GM21576 (cell line): ENCODE measurements at regions not wholly inside any gene's neighbourhood (a gene's known extent, or its start where the extent isn't known, plus 50 kb on each side); places are given as distances from the start of the nearest gene placed in this dataset.

Source experiments
- ATAC-seq: cut with Tn5 transposase; IDR thresholded peaks from one replicate; pipeline ENCODE4 v1.9.1; 2021; ENCODE audit warnings: mild to moderate bottlenecking, moderate library complexity; ENCODE audit not compliant: unreplicated experiment

DNA sequence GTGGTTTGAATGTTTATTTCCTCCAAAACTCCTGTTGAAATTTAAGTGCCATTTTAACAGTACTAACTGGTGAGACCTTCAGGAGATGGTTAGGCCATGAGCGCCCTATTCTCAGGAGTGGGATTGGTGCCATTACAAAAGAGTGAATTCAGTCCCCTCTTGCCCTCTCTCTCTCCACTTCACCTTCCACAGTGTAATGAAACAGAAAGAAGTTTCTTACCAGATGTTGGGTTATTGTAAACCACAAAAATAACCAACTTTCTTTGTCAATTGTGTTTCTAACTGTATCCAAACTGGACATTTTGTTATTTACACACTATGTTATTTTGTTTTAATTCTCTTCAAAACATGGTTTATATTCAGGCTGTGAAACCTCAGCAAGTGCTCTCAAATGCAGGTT is 1734.3 kb downstream of the PCDH7 start:
- no peak for ATAC-seq

DNA sequence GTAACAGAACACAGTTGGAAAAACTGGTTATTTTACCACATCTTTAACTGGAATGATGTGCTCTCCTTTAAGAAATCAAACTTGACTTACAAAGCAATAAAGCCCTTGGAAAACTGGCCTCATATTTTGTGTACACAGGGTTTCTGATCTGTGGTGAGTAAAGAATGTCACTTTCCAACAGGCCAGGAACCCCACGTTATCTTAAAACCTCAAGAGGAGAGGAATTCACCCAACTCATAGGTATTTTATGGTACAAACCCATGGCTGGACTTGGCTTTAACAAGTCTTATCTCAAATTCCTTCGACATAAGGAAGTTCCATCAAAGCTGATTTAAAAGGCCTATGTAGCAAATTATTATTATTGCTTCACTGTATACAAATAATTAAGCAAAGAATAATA is 1735.1 kb downstream of the PCDH7 start:
- ATAC-seq: no peak

DNA sequence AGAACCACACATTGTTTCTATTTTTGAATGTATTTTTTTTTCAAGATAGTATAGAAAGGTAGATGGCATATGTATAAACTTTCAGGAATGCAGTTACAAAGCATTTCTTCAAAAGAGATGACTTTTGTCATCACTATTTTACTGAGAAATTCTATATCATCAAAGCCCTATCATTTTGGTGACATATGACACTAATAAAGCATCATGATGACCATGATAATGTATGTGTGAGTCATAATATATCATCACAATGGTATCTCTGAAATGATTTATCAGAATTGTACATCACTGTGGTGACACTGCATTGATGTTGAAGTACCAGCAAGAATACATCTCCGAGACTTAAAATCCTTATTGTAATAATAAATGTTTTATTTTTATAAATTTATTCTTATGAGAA is 1740.8 kb downstream of the PCDH7 start:
- ATAC-seq: no peak

DNA sequence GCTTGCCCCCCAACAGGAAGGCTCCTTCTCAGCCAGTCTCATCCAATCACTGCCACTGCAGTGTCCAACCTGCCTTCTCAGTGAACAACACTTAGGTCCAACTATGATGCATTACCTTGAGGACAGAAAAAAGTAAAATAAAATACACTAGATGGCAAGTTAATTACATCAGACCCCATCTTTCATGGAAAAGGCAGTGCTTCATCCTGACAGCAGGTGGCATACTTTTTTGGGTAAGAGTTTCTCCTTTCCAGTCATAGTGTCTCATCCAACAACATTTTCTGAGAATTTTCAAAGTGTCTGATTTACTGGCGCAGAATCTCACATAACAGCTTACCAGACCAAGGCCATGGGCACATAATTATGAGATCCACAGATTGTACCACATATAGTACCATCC is 1742.8 kb downstream of the PCDH7 start:
- no peak for ATAC-seq

DNA sequence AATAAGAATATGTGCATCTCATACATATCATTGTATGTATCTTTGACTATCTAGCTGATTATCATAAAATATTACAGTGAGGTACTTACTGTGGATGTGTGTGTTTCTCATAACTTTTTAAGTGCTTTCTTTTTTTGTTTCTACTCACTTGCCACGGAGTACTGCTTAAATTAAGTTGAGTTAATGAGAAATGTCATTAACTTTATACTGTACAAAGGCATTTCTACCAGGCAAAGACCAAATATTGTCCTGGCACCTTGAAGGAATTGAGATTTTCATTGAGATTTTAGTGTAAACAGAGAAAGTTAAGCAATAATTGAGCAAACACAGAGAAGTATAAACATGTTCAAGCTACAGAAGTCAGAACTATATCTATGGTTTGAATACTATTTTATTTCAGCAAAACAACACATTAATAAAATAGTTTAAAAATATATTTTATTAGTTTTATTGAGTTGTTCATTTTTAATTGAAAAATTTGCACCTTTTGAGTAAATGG is 1750.0 kb downstream of the PCDH7 start:
- ATAC-seq: no peak

DNA sequence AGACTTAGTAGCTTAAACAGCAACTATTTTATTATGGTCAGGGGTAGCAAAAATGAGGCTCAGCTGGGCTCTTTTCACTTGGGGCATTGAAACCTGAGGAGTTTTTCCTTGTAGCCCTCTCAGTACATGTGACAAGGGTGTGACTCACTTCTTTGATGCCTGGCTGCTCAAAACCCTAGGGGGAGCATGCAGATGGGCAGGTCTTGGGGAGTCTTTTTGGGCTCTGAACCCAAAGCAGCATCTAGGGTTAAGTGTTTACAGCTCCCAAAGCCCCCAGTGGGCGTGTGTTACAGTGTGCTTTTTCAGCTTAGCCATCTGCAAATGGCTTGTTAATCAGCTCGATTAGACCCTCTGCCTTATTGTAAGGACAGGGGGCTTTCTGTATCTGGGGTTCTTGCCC is 1752.7 kb downstream of the PCDH7 start:
- no peak for ATAC-seq

DNA sequence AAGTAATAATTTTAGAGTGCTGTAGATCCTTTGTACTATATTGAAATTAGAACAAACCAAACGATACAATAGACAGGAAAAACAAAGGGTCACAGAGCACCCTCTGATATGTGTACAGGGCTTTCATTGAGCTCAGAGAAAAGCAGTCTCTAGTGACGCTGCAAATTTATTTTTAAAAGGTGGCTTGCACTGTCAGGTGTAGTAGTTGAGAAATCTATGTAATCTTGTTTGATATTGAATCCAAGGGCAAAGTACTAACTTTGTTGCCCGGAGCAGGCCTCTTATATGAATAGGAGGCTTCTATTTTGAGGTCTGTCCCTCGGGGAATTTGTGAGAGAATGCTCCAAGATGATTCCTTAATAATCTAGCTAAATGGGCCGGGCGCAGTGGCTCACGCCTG is 1755.5 kb downstream of the PCDH7 start:
- no peak for ATAC-seq

DNA sequence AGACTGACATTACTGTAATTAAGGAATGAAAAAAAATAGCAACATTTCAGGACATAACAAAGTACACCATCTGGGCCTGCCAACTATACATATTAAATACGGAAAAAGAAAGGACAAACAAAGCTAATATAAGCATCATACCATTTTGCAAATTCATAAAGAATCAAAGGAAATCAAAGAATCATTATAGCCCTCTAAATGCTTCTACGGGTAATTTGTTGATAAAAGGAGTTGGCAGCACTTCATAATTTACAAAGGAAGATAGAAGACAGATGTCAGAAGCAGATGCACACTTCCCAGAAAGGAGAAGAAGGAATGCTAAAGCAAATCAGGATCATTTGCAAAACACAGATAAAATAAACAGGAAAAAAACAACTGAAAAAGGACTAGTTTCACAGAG is 1757.3 kb downstream of the PCDH7 start:
- ATAC-seq: no peak

DNA sequence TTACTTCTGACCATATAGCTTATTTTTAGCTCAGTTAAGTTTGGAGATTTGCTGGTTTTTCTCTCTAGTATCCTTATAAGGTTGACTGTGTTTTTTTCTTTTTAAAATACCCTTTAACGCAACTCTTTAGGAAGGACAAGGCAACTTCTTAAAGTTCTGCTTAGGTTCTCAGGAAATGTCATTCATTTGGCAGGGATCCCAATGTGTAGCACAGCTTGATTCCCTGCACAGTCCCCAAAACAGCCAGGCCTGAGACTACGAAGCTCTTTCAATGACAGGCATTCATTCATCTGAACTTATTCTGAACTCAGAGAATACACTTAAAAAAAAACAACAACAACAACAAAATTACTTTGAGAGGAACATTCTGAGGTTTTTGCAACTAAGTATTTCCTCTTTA is 1765.8 kb downstream of the PCDH7 start:
- ATAC-seq: no peak

DNA sequence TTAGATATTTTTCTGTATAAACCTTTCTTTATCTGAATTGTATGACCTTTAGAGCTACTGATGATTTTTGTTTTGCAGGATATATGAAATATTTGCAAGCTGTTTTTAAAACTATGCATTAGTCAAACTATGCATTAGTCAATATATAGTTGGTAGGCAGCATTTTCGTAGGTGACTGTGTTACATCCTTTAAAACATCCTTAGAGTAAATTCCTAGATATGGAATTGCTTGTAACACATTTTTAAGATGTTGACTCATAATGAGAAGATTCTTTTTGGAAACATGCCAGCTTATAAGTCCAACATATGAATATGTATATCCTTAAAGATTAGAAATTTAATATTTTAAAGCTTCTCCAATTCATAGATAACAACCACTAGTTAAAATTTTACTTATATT is 1768.5 kb downstream of the PCDH7 start:
- no peak for ATAC-seq

DNA sequence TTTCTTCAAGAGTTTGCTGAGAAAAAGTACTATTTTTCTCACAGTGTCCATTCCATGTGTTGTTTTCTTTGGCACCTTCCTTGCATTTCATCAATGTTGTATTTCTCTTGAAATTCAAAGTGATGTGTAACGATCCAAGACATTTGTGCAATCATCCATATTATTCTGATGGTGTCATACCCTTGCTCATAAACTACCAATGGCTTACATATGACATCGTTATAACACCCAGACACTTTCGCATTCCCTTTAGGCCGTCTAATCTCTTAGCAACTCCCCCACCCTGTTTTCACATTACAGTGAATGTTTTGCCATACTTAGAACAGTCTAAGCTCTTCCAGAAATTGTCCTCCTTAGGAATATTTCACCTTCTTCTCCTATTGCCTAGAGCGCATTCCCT is 1779.0 kb downstream of the PCDH7 start:
- ATAC-seq: no peak

DNA sequence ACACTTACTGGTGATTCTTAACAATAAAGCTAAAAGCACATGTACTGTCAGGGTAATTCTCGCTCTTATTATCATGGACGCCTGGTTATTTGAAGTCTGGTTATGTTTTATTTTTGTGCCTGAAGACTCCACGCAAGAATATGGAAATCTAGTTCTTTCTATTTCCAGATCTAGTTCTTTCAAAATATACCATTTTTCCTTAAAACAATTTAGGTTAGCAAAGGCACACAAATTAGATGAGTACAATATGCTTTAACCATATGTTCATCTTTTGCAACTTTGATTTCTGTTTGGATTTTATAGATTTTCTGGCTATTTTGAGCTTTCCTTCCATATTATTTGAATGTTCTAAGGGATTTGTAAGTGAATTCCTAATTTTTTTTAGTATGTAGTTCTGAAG is 1783.1 kb downstream of the PCDH7 start:
- ATAC-seq: no peak

DNA sequence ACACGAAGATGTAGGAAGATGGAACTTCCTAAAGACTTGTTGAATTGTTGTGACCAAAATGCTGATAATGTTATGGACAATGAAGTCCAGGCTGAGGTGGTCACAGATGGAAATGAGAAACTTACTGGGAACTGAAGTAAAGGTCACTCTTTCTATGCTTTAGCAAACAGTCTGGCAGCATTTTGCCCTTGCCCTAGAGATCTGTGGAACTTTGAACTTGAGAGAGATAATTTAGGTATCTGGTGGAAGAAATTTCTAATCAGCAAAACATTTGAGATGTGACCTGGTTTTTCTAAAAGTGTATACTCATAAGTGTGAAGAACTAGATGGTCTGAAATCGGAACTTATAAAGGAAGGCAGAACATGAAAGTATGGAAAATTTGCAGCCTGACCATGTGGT is 1785.9 kb downstream of the PCDH7 start:
- ATAC-seq: no peak

DNA sequence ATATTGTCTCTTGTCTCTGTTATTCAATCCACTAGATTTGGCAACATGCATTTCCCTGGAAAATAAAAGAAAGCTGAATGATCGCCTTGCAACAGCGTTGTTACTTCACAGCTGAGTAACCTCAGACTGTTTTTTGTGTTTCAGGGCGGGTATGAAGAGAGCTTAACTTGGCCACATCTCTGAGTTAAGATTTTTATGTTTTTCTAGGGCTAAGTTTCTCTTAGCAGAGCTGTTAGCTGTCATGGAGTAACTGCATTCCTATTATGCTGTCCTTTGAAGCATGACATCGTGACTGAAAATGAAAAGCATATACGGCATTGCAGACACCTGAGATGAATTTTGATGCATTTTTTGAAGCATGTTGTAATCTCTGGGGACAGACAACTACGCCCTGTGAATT is 1798.9 kb downstream of the PCDH7 start:
- no peak for ATAC-seq

DNA sequence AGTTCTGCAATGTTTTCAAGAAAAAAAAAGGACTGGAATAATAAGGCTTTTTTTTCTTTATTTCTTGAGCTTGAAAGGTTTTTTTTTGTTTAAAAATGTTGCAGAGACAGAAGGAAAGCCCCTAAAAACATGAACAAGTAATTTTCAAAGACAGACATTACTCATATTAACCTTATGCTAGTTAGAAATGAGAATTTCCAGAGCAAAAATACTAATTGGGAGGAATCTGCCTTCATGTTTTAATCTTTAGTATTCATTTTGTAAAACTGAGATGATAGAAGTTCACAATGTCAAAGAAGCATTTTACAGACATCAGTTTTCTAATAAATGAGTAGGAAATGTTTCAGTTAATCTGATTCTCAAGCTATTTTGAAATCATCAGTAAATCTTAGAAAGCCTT is 1805.3 kb downstream of the PCDH7 start:
- no peak for ATAC-seq

DNA sequence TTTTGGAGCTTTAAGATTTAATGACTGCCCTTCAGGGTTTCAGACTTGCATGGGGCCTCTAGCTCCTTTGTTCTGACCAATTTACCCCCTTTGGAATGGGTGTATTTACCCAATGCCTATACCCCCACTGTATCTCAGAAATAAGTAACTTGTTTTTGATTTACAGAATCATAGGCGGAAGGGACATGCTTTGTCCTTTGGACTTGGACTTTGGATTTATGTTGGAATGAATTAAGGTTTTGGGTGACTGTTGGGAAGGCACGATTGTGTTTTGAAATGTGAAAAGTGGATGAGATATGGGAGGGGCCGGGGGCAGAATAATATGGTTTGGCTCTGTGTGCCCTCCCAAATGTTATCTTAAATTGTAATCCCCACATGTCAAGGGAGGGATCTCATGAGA is 1824.7 kb downstream of the PCDH7 start:
- no peak for ATAC-seq

DNA sequence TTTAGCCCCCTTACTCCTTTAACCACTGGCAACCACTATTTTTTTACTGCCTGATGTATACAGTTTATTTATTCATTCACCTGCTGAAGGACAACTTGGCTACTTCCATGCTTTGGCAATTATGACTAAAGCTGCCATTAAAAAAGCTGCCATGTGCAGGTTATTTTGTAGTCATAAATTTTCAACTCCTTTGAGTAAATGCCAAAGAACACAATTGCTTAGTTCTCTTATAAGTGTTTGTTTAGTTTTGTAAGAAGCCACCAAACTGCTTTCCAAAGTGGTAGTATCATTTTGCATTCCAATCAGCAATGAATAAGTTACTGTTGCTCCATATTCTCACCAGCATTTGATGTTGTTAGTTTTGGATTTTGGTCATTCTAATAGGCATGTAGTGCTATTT is 1831.8 kb downstream of the PCDH7 start:
- no peak for ATAC-seq

DNA sequence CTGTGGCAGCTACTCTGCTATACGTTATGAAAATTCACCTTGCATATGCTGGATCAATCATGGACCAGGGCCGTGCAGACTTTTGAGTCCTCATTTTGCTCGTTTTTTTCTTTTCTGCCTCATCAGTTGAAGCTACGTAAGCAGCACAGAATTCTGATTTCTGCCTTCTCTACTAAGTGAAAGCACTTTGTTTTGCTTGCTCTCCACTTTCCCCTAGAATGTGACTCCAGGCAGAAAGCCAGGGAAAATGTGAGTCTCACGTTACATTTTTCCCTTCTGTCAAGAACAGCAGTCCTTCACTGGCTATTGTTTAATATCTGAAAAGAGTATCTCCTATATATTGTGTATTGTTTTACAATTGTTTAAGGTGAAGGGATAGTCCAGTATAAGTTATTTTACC is 1840.1 kb downstream of the PCDH7 start:
- ATAC-seq: no peak

DNA sequence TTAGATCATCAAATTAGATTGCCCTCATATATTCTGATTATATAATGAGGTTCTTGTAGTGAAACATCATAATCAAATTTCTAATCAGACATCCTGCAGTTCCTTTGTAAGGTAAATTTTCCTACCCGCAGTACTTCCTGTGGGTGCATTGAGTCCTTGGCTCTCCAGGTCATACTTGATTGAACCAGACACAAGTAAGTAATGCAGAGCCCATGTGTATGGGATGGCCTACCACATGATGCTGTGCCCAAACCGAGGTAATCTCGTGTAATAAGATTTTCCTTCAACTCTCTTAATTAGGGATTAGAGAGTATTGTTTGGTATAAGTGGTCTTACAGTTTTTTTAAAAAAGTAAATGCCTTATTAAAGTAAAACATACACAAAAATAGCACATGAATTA is 1841.8 kb downstream of the PCDH7 start:
- ATAC-seq: no peak

DNA sequence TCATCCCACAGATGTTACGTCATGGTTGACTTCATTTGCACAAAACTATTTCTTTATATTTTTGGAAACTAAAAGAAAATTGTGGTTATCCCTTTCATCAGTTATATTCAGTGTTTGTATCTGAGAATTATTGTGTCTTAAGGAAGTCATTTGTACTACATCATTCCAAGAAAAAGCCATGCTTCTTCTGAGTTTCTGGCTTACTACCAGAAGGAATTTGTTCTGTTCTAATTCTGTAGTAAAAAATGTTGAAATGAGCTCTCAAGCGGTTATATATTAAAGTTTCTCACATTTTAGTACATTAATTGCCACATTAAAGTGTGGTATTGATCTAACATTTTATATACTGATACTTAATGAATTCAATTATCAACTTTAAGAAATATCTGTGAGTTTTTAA is 1844.5 kb downstream of the PCDH7 start:
- no peak for ATAC-seq

DNA sequence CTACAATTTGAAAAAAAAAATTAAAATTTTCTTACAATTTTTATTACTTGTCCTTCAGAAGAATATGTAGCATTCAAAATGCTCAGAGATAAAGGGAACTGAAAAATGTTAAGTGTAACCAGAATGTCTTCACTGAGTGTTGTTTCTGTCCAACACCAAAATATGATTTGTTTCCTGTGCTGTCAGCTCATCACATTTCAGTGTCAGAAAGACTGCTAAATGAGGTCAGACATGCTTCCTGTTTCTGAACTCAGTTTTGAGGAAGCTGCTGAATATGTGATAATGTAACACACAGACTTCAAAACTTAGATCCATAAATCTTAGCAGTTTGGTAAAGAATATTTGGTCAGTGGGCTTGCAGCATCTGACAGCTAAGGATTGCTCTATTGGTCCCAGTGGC is 1849.7 kb downstream of the PCDH7 start:
- no peak for ATAC-seq

DNA sequence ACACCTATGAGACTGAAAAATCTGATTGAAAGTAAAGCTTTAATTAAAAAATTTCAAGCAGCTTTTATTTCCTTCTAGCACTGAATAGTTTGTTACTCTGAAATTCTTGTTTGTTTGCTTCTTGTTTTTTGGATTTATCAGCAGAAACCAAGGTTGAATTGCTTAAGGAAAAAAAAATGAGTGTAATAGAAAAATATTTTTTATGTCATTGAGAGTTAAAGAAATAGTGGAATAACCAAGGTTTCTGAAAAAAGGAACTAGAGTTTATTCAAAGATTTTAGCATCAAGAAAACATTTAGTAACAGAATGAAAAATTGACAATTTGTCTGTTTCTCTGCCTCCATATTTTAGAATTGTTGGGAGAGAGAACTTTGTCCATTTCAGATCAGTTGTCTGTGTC is 1852.2 kb downstream of the PCDH7 start:
- ATAC-seq: no peak

DNA sequence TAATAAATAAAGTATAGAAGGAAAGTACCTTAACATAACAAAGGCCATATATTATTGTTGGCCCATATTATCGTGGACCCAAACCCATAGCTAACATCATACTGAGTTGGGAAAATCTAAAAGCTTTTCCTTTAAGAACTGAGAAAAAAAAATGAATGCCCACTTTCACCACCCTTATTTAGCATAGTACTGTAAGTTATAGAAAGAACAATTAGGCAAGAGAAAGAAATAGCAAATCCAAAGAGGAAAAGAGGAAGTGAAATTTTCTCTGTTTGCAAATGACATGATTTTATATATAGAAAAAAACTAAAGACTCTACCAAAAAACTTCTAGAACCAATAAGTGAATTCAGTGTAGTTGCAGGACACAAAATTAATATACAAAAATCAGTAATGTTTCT is 1854.6 kb downstream of the PCDH7 start:
- ATAC-seq: no peak

DNA sequence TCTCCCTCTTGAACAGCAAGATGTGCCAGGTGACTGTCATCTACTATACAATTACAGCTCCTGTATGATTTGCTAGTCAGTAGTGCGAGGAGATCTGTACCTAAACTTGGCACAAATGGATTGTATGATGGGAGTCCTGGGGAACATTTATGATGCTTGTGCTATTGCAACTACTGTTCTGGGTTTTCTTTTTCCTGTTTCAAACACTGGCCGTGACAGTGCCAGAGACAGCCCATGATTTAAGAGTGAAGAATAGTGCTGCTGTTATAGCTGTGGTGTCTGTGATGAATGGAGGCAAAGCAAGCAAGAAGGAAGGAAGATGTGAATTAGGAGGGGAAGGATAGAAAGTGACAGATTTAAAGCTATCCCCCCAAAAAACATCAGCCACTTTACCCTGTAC is 1868.9 kb downstream of the PCDH7 start:
- ATAC-seq: no peak
